ENCODE measurements at regions not wholly inside any gene's neighbourhood (a gene's known extent, or its start where the extent isn't known, plus 50 kb on each side); places are given as distances from the start of the nearest gene placed in this dataset.
A peak's percentile ranks its signal among the peaks of the same experiment; 100 is the strongest.
"Not testable (repeated sequence)": the region's sequence is repeated elsewhere in the genome, so short reads cannot be mapped to it uniquely, and the experiment has no call there.

DNA sequence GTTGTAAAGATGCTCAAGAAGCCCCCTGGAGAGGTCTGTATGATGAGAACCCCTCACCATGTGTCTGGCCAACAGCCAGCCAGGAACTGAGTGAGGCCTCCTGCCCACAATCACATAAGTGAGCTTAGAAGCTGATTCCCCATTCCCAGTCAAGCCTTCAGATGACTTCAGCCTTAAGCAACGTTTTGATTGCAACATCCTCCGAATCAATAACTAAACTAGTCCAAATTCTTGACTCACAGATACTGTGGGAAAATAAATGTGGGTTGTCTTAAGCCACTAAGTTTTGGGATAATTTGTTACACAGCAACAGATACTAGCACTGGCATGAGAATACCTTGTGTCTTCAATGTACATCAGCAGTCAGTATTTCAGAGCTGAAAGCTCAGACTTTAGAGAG, 54.5 kb upstream of the HS3ST4 start:
- no peak for DNase-seq

GRCh38 chr16:25636662-25637061, 55.1 kb upstream of the HS3ST4 start:
- DNase-seq = no peak

DNA sequence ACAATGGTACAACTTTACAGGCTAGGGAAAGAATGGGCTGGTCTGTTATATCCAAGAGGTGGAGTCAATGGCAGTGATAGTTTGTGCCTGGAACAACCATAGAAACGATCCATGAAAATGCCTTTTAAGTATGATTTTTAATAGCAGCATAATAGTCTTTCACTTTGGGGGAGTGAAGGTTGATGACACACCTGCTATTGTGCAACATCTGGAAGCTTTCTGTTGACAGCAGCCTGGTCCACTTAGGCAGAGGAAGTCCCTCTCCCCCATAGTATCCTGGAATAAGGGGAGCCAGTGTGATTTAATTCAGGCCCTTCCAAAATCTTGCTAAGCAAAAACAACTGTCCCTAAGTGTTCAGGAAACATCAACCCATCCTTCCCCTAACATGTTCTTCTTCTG, 56.3 kb upstream of the HS3ST4 start:
- DNase-seq = no peak

- DNase-seq = peak; percentile 16 to 42 (median 20)
Observed at GRCh38 chr16:25633549-25633948, 58.2 kb upstream of the HS3ST4 start.

- DNase-seq = no peak
Observed at GRCh38 chr16:25628766-25629165, 63.0 kb upstream of the HS3ST4 start.

GRCh38 chr16:25627641-25628040, 64.1 kb upstream of the HS3ST4 start:
- DNase-seq = no peak

DNA sequence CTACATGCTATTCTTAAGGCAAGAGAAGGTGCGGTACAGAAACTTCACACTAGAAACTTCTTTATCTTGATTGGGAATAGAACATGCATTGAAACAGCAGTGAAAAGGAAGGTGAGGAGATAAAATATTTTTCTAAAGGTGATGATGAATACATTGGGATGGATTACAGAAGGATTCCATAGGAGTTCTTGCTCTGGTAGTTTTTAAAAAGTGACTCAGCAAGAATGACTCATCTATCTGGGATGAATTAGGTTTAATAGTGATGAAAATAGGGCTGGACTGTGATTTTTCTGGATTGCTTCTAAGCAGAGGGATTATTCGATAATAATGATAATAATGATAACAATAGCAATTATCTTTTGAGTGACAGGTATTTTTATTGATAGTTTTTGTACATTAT, 65.6 kb upstream of the HS3ST4 start:
- DNase-seq = no peak

GRCh38 chr16:25625620-25626019, 66.1 kb upstream of the HS3ST4 start:
- no peak for DNase-seq

DNA sequence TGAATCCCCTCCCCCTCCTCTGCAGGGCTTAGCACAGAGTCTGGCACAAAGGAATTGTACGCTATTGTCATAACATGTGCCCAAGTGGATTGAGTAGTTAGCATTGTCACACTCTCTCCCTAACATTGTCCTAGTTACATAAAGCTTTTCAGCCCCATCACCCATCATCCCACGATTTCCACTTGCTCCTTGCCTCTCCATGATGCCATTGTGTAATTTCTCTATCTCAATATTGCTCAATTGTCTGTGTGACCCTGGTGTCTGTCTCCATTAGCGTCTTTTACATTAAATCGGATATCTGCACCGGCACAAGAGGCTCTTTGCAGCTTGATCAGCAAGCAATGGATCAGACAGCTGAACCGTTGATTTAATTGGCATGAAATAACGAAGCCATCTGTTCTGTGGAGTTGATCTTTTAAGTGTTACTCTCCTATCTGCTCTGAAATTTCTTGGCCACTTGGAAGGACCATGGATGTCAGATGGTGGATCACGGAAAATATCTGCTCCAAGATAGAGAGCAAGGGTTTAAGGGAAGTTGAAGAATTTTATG, 77.0 kb upstream of the HS3ST4 start:
- DNase-seq = no peak

DNA sequence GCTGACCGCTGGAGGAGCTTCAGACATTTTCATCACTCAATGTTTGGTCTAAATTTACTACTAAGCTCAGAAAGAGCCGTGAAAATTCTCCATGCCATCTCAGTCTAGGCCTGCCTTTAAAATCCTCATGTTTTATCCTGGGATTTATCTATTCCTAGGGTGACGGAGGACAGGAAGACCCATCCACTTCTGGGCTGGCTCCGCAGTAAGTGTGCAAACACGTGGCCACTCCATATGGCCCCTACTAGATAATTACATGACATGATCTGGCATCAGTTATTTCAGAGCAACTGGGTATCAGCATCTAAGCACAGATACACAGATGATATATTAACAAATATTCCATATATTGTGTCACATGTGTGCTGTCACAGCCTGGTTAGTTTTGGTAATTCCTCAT, 77.8 kb upstream of the HS3ST4 start:
- no peak for DNase-seq

- no peak for DNase-seq
Observed at GRCh38 chr16:25608002-25608401, 83.8 kb upstream of the HS3ST4 start.

- no peak for DNase-seq
Observed at GRCh38 chr16:25606069-25606468, 85.7 kb upstream of the HS3ST4 start.

GRCh38 chr16:25605381-25605780, 86.4 kb upstream of the HS3ST4 start:
- no peak for DNase-seq

DNA sequence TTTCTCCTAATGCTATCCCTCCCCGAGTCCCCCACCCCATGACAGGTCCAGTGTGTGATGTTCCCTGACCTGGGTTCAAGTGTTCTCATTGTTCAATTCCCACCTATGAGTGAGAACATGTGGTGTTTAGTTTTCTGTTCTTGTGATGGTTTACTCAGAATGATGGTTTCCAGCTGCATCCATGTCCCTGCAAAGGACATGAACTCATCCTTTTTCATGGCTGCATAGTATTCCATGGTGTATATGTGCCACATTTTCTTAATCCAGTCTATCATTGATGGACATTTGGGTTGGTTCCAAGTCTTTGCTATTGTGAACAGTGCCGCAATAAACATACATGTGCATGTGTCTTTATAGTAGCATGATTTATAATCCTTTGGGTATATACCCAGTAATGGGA, 90.5 kb upstream of the HS3ST4 start:
- not testable (repeated sequence) for DNase-seq

DNA sequence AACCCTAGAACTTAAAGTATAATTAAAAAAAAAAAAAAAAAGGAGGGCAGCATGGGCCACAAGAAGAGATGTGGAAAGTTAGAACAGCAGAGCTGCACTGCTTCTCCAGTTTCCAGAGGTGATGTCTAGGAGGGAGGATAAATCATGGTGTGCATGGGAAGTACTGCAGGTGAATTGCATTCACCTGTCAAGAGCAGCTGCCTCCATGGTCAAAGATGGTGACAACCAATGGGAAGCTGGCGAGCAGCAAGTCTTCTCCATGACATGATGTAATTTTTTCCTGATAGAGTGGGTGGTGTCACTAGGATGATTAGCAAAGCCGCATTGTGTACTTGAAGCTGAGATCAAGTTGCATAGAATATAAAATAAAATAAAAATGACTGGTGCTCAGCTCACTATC, 95.6 kb upstream of the HS3ST4 start:
- no peak for DNase-seq

- no peak for DNase-seq
Observed at GRCh38 chr16:25593260-25593659, 98.5 kb upstream of the HS3ST4 start.

DNA sequence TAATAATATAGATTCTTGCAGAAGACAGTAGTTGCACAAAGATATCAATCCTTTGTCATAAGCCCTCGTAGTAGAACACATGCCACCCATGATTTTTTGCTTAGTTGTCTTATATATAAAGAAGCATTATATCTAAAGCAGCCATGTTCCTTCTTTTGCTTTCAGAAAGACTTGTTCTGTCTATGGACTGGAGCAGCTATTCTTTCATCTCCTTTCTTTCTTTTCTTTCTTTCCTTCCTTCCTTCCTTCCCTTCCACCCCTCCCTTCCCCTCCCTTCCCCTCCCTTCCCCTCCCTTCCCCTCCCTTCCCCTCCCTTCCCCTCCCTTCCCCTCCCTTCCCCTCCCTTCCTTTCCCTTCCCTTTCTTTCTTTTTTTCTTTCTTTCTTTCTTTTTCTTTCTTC, 104.0 kb upstream of the HS3ST4 start:
- DNase-seq = no peak

DNA sequence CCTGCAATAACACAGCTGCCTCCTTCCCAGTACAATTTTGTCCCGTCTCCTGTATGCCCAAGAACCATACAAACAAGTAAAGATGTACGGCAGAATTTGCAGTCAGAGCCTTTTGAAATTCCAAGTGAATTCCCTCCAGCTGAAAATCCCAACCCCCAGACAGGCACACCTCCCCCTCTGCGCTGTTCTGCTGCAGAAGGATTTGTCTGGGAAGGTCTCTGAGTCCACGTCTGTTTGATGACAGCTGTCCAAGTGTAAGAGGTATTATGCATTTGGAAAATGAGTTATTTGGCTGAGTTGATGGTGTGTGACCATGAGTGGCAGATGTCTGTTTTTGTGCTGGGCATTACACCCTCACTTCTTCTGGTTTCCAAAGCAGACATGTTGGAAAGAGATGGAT, 104.9 kb upstream of the HS3ST4 start:
- no peak for DNase-seq

DNA sequence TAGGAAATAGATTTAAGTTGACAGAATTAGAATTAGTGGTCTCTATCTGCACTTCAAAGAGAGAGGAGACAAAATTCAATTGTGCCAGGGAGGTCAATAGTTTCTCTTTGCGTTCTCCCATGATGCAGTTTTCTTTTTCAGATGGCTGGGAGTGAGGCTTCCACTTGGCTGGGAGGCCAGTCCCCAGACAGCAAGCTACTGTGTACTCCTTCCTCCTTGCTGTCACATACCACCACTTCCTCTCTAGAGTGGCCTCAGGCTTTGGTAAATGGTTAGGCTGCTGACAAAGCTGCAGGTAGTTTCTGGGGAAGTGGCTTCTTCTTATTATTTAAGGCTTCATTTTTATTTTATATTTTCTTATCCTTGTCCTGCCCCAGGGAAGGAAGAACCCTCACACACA, 106.2 kb upstream of the HS3ST4 start:
- no peak for DNase-seq

- DNase-seq = no peak
Observed at GRCh38 chr16:25580041-25580440, 111.7 kb upstream of the HS3ST4 start.

- no peak for DNase-seq
Observed at GRCh38 chr16:25575363-25575762, 116.4 kb upstream of the HS3ST4 start.

GRCh38 chr16:25571712-25572111, 120.0 kb upstream of the HS3ST4 start:
- DNase-seq = no peak

- DNase-seq = no peak
Observed at GRCh38 chr16:25570131-25570530, 121.6 kb upstream of the HS3ST4 start.

GRCh38 chr16:25568991-25569390, 122.8 kb upstream of the HS3ST4 start:
- DNase-seq = no peak

DNA sequence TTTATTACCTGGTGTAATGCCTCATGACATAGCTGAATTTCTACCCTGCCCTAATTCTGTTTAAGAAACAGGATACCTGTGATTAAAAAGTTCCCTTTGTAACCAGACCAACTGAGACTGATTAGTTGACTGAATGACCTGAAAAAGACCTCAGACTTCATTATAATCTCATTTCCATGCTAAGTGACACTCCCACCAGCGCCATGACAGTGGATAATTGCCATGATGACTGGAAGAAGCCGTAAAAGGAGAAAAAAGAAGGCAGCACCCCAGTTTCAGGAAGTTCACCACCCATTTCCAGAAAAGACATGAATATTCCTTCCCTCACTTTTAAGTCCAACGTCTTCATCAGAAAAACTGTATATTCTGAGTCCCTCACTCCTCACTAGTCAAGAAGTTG, 125.6 kb upstream of the HS3ST4 start:
- DNase-seq = no peak

- peak in 1 of 3 donors; percentile 0 for DNase-seq
Observed at GRCh38 chr16:25563700-25564099, 128.1 kb upstream of the HS3ST4 start.
